Mucosa of gallbladder (tissue), 1 donor: ENCODE measurements at regions not wholly inside any gene's neighbourhood (a gene's known extent, or its start where the extent isn't known, plus 50 kb on each side); places are given as distances from the start of the nearest gene placed in this dataset.
"Not testable (repeated sequence)": the region's sequence is repeated elsewhere in the genome, so short reads cannot be mapped to it uniquely, and the experiment has no call there.

Source experiments
- DNase-seq: peaks from one replicate; pipeline ENCODE4 v3.0.0-alpha.2; 2020; ENCODE audit warnings: low spot score
- donor health status: DM: no; HTN: no; CAD: no.

DNA sequence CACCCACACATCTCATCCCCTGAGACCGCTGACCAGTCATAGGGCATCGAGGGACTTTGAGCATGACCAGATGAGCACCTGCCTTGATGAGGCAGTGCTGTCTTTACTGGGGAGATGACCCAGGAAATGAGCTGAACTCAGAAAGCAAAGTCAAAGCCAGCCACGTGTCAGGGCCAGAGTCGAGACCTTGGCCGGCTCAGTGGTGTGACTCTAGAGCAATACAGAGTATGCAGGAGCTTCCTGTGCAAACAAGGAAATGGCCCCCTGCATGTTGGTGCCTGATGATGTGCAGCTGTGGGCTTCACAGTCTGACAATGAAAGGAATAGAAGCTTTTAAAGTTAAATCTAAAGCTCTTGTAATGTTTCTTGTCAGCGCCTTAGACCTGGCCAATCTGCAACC is 332.9 kb downstream of the PCNX1 start:
- DNase-seq: no peak

DNA sequence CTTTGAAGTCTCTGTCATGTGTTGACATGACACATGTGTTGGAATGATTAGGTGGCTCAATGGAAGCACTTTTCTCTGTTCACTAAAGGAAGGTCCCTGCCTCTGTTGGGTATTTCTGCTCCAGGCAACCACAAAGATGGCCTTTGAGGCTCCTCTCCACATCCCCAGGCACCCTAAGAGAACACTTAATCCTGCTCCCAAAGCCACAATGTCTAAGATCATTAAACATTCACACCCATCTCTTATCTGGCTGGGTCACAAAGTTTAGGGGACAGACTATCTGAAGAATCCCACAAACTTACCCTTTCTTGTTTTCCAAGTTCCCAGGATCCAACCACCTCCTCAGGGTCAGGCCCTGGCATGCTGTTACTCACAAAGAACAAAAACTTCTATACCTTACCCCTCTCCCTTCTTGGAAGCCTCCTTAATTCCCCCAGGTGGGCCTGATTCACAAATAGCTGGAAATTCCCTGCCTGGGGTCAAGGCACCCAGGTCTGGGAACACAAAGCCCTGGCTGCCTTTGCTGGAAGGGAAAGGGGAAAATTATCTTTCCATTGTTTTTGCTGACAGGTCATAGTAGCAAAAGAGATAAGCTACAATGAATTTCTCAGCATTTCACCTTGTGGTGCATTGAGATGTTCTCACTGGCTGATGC is 333.7 kb downstream of the PCNX1 start:
- DNase-seq: no peak

DNA sequence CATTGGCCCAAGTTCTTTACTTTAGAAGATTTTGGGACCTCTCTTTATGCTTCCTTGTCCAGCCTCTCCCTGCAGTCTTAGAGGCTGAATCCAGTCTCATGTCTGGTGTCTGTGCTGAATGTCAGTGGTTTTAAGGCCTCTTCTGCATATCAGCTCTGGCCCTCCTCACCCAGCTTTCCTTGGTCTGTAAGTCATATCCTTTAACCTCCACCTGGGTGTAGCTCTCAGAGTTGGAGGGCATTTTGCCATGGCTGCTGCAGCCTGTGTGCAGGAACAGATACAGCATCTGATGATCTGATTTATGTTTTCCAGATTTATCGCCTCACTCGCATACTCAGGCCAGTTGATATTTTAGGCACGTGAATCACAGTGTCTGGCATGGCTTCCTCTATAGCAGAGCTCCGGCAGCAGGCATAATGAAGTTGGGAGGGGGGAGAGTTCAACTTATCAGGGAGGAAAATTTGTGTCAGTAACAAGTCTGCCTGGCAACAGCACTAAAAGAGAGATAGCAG is 335.0 kb downstream of the PCNX1 start:
- no peak for DNase-seq

DNA sequence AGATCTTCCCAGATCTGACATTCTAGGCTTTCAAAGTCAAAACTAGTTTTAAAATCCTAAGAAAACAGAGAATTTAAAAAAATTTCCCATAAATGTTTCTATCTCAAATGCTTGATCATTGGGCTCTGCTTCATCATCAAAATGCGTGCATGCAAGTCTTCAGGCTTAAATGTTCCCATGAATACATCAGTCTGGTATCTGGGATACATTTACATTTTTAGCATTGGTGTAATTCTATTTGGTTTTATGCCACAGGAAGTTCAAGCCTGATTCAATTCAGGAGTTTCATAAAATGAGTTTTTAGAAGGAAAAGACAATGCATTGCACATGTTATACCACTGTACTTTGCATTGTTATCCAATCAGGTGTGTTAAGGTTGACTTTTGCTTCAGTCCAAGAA is 336.4 kb downstream of the PCNX1 start:
- no peak for DNase-seq

DNA sequence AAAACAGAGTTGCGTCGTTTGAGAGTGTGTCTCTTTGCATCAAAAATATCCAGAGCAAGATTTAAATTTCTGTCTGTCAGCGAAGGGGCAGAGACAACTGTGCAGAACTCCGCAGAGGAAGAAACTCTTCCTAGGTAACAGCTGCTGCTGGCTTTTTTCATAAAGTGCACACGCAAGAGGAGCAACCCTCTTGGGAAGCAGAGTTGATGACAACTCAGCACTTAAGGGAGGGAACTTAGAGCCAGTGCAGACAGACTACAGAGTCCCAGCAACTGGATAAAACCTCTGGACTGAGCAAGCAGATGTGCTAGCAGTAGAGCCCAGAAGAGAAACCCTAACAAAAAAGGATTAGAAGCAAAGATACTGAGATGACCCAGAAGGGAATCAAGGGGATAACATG is 337.1 kb downstream of the PCNX1 start:
- no peak for DNase-seq

DNA sequence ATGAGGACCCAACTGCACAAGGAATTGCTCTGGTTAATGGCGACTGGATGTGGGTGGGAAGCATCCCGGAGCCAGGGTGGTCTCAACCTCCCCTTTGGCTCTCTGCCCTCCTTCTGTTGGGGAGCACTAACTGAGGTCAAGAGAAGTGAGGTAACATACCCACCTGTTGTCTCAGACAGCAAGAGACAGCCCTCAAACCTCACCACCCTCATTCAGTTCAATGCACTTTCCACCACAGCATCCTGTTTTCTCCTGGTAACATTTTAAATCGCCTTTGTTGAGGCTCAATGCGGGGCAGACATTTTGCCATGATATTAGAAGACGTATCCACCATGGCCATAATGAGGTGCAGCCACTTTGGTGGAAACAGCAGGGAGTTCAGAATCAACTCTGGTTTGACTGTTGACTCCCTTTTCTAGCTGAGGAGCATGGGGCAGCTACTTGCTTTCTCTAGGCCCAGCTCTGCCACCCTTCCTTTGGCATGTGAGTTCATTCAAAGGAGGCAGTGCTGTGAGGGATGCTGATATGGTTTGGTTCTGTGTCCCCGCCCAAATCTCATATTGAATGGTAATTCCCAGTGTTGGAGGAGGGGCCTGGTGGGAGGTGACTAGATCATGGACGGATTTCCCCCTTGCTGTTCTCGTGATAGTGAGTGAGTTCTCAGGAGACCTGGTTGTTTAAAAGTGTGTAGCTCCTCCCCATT is 338.6 kb downstream of the PCNX1 start:
- no peak for DNase-seq

DNA sequence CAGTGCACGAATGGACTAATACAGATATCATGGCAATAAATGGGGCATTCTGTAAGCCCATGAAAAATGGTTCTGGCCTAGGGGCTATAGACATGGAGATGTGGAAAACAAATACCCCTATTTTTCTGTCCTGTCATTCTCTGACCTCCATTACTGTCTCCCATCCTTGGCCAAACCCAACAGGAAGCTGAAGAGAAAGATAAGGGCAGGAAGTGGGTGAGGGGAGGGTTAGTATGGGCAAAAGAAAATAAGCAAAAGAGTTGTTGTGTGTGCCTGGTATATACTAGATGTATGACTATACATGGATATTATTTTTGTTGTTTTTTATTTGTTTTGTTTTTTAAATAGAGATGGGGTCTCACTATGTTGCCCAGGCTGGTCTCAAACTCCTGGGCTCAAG is 339.3 kb downstream of the PCNX1 start:
- no peak for DNase-seq

DNA sequence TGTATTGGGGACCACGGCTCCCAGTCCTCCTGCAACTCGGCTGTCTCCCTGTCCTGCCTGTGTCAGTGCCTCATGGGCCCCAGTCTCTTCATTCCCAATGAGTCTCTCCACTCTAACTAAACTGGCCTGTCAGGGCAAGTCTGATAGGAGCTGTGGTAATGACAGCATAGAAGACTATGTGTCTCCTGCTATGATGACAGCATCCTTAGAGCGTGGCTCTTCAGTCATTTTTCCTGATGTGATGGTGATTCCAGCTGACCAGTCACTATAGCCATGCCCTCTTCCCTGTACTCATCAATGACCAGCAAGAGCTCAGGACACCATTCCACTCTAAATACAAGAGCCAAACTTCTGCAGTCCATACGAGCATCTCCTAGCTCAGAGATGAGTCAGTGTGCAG is 339.8 kb downstream of the PCNX1 start:
- no peak for DNase-seq

DNA sequence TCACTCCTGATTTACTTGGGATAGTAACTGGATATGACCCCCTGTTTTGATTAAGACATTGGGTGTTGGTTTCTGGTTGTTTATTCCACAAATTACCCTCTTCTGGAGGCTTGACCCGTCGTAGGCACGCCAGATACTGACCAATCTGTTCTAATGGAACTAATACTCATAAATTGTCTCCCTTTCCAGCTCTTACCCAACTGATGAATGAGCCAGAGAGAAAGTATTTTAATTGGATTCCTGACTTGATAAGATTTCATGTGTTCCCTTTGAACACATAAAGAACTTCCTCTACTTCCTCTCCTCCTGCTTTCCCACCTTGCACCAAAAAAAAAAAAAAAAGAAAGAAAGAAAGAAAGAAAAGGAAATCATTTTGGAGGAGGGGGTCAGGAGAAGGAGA is 340.9 kb downstream of the PCNX1 start:
- DNase-seq: no peak

DNA sequence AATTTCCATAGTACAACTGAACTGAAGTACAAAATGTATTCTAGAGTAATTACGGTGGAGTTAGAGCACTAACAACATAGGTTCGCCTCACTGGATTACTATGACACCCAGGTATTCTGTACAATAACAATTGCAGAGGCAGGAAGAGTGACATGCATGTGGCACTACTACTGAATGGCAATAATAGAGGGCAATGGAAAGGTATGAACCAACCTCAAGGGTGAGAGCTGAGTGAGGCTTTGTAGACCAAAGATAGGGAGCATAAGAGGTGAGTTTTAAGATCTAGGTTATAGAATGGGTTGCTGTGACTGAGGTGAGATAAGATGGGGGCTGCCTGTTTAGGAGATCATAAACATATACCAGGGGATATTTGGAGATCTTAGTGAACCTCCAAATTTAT is 343.1 kb downstream of the PCNX1 start:
- DNase-seq: no peak

DNA sequence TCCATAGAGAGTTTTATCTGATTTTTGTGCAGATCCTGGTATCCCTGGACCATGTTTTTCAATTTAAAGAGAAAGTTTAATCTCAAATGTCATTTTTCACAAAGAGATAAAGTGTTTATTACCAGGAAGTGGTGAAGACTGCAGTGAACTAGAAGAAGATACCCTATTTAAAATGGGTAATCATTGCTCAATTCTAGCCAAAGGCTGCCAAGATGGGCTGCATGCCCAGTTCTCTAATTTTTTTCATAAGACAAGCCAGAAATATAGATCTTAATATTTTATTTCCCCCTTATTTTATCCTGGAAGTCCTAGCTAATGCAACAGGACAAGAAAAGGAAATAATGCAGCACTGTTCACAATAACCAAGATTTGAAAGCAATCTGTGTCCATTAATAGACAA is 343.5 kb downstream of the PCNX1 start:
- DNase-seq: no peak

DNA sequence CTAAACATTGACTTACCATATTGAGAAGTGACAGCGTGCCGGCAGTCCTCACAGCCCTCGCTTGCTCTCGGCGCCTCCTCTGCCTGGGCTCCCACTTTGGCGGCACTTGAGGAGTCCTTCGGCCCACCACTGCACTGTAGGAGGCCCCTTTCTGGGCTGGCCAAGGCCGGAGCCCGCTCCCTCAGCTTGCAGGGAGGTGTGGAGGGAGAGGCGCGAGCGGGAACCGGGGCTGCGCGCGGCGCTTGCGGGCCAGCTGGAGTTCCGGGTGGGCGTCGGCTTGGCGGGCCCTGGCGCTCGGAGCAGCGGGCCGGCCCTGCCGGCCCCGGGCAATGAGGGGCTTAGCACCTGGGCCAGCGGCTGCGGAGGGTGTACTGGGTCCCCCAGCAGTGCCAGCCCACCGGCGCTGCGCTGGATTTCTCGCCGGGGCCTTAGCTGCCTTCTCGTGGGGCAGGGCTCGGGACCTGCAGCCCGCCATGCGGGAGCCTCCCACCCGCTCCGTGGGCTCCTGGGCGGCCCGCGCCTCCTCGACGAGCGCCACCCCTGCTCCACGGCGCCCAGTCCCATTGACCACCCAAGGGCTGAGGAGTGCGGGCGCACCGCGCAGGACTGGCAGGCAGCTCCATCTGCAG is 346.9 kb downstream of the PCNX1 start:
- DNase-seq: not testable (repeated sequence)

DNA sequence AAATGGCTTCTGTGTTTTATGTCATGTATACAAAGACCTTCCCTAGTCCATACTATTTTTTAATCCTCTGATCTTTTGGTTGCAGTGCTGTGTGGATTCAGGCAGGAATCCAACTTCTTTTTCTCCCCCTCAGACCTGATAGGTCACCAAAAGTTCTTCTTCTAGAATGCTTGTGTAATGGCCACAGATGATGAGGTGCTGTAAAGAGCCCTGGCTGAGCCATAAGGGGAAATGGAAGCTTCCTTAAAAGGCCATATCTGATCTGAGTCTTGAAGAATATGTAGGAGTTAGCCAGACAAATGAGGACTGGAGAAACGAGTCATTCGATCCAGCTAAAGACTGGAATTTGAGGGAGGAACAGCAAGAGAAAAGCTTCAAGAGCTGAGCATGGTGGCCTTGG is 353.9 kb downstream of the PCNX1 start:
- DNase-seq: no peak

DNA sequence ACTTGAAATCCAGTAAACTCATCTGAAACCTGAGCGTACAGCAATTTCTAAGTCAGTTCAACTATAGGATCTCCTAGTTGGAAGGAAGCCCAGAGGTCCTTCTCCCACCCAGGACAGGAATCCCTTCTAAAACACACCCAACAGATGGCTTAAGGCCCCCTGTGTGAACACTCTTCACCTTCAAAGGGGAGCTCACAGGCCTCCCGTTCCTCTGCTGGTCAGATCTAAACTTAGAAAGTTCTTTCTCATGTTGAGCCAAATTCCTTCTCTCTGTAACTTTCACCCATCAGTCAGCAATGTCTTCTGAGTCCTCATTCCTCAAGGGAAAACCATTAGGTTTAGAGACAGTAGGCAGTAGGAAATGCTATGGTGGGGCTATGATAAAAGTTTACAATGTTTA is 355.2 kb downstream of the PCNX1 start:
- DNase-seq: no peak

DNA sequence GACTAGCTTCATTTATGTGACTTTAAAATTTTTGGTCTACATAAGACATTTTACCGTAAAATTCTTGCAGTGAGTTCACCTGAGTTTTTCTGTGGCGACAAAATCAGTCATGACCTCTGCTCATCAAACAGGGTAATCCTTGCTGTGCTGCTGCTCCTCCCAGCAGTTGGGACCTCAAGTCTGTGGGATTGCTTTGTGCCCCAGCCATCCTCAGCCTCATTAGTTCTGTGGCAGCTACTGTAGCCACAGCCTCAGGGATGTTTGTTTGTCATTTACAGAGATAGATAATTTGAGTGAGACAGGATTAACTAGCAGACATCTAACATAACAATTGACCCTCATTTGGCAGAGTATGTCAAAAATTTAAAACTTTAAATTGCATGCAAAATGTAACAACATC is 357.0 kb downstream of the PCNX1 start:
- no peak for DNase-seq

DNA sequence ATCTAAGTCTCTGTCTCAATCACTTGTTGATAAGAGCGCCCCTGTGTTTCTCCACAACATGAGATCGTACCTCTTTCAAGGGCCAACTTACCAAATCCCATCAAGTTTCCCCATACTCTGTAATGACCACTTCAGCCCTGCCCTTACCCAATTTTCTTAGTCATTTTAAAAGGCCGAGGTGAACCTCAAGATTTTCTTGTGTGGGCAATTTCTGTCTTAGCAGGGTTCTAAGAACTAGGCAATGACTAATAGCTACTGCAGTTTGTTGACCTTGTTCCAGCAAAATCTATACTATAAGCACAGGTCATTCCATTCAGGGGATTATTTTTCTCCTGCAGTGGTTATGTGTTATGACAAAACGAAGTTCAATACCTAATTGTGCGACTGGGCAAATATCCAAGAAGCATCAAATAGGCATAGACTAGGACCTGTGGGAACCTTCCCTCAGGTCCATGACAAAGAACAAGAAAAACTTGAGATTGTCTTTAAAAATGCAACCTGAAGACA is 359.8 kb downstream of the PCNX1 start:
- DNase-seq: no peak

DNA sequence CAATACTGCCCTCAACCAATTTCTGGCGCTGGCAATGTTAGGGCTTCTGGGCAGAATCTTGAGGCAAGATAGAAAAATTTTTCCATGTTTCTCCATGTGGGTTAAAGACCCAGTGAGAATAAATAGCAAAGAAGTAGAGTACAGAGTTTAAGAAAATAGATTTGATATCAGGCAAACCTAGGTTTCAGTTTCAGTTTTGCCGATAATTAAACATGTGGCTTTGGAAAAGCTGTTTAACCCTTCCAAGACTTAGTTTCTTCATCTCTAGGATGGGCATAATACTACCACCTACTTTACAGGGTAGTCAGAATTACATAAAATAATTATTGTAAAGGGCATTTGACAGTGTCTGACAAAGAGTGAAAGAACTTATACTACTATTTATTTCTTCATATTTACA is 360.4 kb downstream of the PCNX1 start:
- DNase-seq: no peak

DNA sequence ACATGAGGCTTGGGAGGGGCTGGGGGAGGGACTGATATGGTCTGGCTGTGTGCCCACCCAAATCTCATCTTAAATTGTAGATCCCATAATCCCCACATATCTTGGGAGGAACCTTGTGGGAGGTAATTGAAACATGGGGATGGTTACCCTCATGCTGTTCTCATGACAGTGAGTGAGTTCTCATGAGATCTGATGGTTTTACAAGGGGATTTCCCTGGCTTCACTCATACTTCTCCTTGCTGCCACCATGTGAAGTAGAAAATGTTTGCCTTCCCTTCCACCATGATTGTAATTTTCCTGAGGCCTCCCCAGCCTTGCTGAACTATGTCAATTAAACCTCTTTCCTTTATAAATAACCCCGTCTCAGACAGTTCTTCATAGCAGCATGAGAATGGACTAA is 362.9 kb downstream of the PCNX1 start:
- DNase-seq: no peak

DNA sequence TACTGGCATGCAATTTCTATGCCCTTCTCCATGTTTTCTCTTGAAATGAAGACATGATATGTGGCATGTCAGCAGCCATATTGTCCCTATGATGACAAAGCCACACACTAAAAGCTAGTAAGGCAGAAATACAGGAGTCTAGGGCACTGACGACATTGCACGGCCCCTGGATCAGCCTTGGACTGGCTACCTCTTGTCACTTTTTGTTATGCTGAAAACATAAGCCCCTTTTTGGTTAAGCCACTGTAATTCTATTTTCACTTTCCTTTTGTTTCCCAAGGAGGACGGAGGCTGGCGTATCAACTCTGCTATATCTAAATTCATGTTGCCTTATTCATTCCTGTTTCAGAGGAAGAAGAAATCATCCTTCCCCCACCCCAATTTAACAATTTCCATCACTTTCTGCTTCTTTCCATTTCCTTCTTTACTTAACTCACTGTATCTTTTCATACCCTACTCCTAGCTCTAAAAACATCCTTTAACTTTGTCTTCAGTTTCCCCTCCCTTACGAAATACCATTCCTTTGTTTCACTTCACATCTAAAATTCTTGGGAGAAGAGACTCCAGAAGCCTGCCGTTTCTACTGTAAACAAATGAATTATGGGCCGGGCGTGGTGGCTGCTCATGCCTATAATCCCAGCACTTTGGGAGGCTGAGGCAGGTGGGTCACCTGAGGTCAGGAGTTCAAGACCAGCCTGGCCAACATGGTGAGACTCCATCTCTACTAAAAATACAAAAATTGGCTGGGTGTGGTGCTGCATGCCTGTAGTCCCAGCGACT is 364.1 kb downstream of the PCNX1 start:
- no peak for DNase-seq

DNA sequence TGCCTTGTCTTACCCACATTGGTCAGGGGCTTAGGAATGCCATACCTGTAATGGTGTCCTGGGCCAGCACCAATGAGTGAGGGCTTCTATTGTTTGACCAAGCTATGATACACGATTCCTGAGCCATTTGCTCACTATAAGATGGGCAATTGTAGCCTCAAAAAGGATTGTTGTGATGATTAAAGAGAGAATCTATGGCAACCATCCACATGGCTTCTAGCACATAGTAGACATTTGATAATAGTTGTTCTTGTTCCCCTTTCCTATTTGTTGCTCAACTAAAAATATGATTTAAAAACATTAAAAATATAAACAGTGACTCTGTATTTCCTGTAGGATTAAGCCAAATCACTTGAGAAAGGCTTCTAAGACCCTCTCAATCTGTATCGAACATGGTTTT is 366.1 kb downstream of the PCNX1 start:
- no peak for DNase-seq

DNA sequence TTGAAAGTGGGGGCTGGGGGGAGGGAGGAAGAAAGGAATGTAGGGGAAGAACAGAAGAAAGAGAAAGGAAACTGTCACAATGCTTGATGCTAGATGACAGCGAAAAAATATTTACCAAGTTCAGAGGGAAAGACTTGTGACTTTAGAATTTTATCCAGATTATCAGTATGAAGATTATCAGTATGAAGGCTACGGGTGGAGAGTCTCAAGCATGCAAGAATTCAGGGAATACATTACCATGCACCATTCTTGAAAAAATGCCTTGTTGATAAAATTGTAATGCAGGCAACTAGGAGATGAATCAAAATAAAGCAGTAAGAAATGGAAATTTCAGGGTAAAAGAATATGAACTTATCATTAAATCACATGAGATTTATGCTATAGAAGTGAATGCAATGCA is 376.8 kb downstream of the PCNX1 start:
- no peak for DNase-seq

DNA sequence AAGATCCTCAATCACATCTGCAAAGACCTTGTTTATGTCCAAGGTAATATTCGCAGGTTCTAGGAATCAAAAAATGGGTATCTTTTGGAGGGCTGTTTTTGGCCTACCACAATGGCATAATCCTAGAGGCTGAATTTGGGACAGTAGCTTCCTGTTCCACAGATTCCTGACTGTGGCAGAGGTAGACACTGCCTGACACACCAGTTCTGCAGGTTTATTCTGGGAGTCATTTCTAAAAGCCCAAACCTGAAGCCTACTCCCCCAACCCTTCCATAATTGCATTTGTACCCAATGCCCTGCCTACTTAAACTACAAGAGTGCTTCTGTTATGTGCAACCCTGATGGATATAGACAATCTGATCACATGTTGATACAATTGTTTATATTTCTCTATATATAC is 378.9 kb downstream of the PCNX1 start:
- no peak for DNase-seq
